MM.1S (cell line): ENCODE measurements at regions not wholly inside any gene's neighbourhood (a gene's known extent, or its start where the extent isn't known, plus 50 kb on each side); places are given as distances from the start of the nearest gene placed in this dataset.

Experiments used
- DNase-seq: peaks from one replicate; pipeline ENCODE4 v3.0.0-alpha.2; 2015
- H2AFZ ChIP-seq: fragments of 300-600 bp; sonication (generic); 2 replicates; pipeline ENCODE4 v1.6.0; 2016; ENCODE audit warnings: antibody characterized with exemption, low read length
- H3F3A ChIP-seq: fragments of 300-600 bp; sonication (generic); 2 replicates; pipeline ENCODE4 v1.6.1; 2016; ENCODE audit warnings: mild to moderate bottlenecking, antibody characterized with exemption, low read length, moderate library complexity, mixed read lengths; ENCODE audit not compliant: insufficient read depth
- H3K27ac ChIP-seq: fragments of 300-600 bp; sonication (generic); 2 replicates; pipeline ENCODE4 v1.5.1; 2016; ENCODE audit warnings: mild to moderate bottlenecking, low read length
- H3K27me3 ChIP-seq: fragments of 300-600 bp; sonication (generic); replicated peaks from 2 replicates; pipeline ENCODE4 v1.6.0; 2016; ENCODE audit warnings: low read length; ENCODE audit not compliant: insufficient read depth
- H3K36me3 ChIP-seq: fragments of 300-600 bp; sonication (generic); replicated peaks from 2 replicates; pipeline ENCODE4 v1.6.1; 2016; ENCODE audit warnings: mild to moderate bottlenecking, low read length, mixed read lengths; ENCODE audit not compliant: insufficient read depth
- H3K4me1 ChIP-seq: fragments of 300-600 bp; sonication (generic); 2 replicates; pipeline ENCODE4 v1.6.1; 2016; ENCODE audit warnings: low read length, mixed read lengths
- H3K4me2 ChIP-seq: fragments of 300-600 bp; sonication (generic); 2 replicates; pipeline ENCODE4 v1.6.0; 2016; ENCODE audit warnings: low read depth, low read length
- H3K4me3 ChIP-seq: fragments of 300-600 bp; sonication (generic); 2 replicates; pipeline ENCODE4 v1.5.1; 2016; ENCODE audit warnings: low read length, mixed read lengths
- H3K79me2 ChIP-seq: fragments of 300-600 bp; sonication (generic); 2 replicates; pipeline ENCODE4 v1.6.1; 2016; ENCODE audit warnings: mixed run types, low read length, mixed read lengths
- H3K9ac ChIP-seq: fragments of 300-600 bp; sonication (generic); 2 replicates; pipeline ENCODE4 v1.6.1; 2016; ENCODE audit warnings: low read length, mixed read lengths
- H3K9me2 ChIP-seq: fragments of 300-600 bp; sonication (generic); replicated peaks from 2 replicates; pipeline ENCODE4 v1.6.1; 2016; ENCODE audit warnings: mild to moderate bottlenecking, low read length, mixed read lengths; ENCODE audit not compliant: insufficient read depth
- H3K9me3 ChIP-seq: fragments of 300-600 bp; sonication (generic); replicated peaks from 2 replicates; pipeline ENCODE4 v1.6.1; 2016; ENCODE audit warnings: mild to moderate bottlenecking, low read length, mixed read lengths; ENCODE audit not compliant: insufficient read depth
- H4K20me1 ChIP-seq: fragments of 300-600 bp; sonication (generic); 2 replicates; pipeline ENCODE4 v1.6.1; 2016; ENCODE audit warnings: mild to moderate bottlenecking, low read length, moderate library complexity, mixed read lengths; ENCODE audit not compliant: insufficient read depth
- EZH2 ChIP-seq: fragments of 300-600 bp; sonication (generic); optimal IDR thresholded peaks from 2 replicates; pipeline ENCODE3; 2017; ENCODE audit warnings: low read depth, mild to moderate bottlenecking, antibody characterized with exemption, low read length, mixed read lengths
- EZH2phosphoT487 ChIP-seq: fragments of 300-600 bp; sonication (generic); IDR thresholded peaks from 2 replicates; pipeline ENCODE4 v1.6.1; 2018; ENCODE audit warnings: antibody characterized with exemption, low read length
- TF ChIP-seq, protein P1 (sequence below): fragments of 300-600 bp; sonication (generic); IDR thresholded peaks from 2 replicates; pipeline ENCODE4 v1.5.1; 2016; ENCODE audit warnings: antibody characterized with exemption, low read length, mixed read lengths

DNA sequence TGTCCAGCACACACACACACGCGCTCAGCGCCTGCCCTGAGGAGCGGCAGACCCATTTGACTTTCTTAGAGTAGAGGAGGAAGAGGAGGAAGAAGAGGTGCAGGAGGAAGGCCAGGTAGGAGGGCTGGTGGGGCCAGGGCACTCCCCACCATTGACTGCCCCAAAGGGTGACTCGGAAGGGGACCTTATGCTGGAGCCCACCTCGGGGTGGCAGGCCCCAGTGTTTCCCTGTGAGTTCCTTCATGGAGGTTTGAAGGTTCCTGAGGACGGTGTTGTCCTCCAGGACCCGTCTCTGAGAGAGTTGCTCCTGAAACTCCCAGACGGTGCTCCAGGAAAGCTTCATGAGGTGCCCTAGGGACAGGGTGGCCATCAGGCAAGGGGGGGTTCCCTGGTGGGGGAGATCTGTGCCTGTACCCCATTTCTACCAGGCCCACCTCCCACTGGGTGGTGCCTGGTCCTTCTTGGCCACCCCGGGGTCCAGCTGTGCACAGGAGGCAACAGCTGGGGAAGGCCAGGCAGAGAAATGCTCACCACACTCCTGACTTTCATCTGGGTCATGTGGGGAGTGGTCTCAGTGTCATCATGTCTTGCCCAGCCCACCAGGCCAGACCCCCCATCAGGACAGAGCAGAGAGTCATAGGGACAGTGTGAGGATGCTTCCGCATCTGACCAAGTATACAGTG lies 89.5 kb downstream of the TNFRSF13B start:
- no peak for DNase-seq
- TF ChIP-seq, protein P1, sequence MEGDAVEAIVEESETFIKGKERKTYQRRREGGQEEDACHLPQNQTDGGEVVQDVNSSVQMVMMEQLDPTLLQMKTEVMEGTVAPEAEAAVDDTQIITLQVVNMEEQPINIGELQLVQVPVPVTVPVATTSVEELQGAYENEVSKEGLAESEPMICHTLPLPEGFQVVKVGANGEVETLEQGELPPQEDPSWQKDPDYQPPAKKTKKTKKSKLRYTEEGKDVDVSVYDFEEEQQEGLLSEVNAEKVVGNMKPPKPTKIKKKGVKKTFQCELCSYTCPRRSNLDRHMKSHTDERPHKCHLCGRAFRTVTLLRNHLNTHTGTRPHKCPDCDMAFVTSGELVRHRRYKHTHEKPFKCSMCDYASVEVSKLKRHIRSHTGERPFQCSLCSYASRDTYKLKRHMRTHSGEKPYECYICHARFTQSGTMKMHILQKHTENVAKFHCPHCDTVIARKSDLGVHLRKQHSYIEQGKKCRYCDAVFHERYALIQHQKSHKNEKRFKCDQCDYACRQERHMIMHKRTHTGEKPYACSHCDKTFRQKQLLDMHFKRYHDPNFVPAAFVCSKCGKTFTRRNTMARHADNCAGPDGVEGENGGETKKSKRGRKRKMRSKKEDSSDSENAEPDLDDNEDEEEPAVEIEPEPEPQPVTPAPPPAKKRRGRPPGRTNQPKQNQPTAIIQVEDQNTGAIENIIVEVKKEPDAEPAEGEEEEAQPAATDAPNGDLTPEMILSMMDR = no peak
- TF ChIP-seq EZH2phosphoT487 (no peak), EZH2 (no peak)
- Histone ChIP-seq H2AFZ (no peak overlapping the region), H3K9ac (no peak overlapping the region), H3K4me3 (no peak overlapping the region), H3K4me2 (no peak overlapping the region), H3K27ac (no peak overlapping the region), H3K9me2 (no peaks in the 10 kb centered on the region), H3K79me2 (no peaks in the 10 kb centered on the region), H3K36me3 (no peaks in the 10 kb centered on the region), H3K9me3 (no peaks in the 10 kb centered on the region), H4K20me1 (no peaks in the 10 kb centered on the region), H3K27me3 (no peaks in the 10 kb centered on the region), H3K4me1 (no peaks in the 10 kb centered on the region), H3F3A (no peaks in the 10 kb centered on the region)

DNA sequence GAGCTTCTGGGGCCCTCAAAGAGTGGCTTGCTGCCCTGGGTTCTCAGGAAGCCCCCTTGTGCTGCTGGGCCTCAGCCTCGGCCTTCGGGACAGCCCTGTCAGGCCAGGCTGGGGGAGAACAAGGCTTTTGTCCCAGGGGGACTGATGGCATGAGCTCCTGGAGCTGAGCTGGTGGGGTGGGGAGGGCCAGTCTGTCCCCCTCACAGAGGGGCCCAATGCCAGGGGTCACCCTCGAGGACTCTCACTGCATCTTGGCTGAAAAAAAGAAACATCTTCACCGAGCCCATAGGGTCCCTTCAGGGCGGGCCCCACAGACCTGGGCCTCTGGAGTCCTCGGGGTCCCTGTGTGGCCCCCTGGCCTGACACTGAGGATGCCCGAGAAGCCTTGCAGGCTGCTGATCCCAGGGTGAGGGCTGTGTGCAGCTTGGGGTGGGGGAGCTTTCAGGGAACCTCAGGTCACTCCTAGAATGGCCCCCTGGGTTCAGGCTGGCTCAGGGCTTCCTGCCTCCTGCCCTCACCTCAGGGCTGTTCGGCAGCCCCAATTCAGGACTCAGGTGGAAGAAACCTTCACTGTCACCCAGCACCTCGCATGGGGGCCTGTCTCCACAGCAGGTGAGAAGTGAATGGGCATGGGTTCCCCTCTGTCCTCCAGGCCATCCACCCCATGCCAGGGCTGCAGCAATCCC lies 90.5 kb downstream of the TNFRSF13B start:
- no peaks in the 10 kb centered on the region for H3K79me2 ChIP-seq
- no peak for DNase-seq
- TF ChIP-seq, protein P1 = no peak
- TF ChIP-seq EZH2 (no peak), EZH2phosphoT487 (no peak)
- no peaks in the 10 kb centered on the region for H3K27me3 ChIP-seq
- H3K9me2 ChIP-seq = no peaks in the 10 kb centered on the region
- H2AFZ ChIP-seq = no peak overlapping the region
- H3F3A ChIP-seq = no peaks in the 10 kb centered on the region
- no peak overlapping the region for H3K4me3 ChIP-seq
- H3K9ac ChIP-seq = no peak overlapping the region
- H3K9me3 ChIP-seq = no peaks in the 10 kb centered on the region
- no peaks in the 10 kb centered on the region for H3K36me3 ChIP-seq
- H3K4me2 ChIP-seq = no peak overlapping the region
- no peaks in the 10 kb centered on the region for H3K4me1 ChIP-seq
- no peaks in the 10 kb centered on the region for H4K20me1 ChIP-seq
- H3K27ac ChIP-seq = no peak overlapping the region

DNA sequence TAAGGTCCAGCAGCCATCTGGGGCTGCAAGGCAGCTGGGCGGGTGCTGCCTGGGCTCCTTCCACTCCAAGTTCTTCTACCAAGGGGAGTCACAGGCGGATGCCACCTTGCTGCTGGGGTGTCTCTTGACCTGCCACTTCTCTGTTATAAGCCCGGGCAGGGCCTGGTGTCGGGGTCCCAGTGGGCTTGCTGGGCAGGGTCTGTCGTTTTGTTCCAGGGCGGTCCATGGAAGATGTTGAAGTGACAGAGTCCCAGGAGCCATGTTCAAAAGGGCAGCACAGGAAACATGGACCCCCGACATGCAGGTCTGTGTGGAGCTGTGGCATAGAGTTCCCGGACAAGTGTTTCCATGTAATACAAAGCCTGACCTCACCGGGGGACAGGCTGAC lies 91.1 kb downstream of the TNFRSF13B start:
- Histone ChIP-seq H3K9ac (no peak overlapping the region), H3K79me2 (no peaks in the 10 kb centered on the region), H3K9me2 (no peaks in the 10 kb centered on the region), H3K27ac (no peak overlapping the region), H4K20me1 (no peaks in the 10 kb centered on the region), H3K9me3 (no peaks in the 10 kb centered on the region), H3K4me1 (no peaks in the 10 kb centered on the region), H3K27me3 (no peaks in the 10 kb centered on the region), H3K4me2 (no peak overlapping the region), H3K36me3 (no peaks in the 10 kb centered on the region), H2AFZ (no peak overlapping the region), H3F3A (no peaks in the 10 kb centered on the region), H3K4me3 (no peak overlapping the region)
- TF ChIP-seq EZH2 (no peak), EZH2phosphoT487 (no peak)
- TF ChIP-seq, protein P1 = no peak
- DNase-seq = no peak
